ENCODE measurements at regions not wholly inside any gene's neighbourhood (a gene's known extent, or its start where the extent isn't known, plus 50 kb on each side); places are given as distances from the start of the nearest gene placed in this dataset.

DNA sequence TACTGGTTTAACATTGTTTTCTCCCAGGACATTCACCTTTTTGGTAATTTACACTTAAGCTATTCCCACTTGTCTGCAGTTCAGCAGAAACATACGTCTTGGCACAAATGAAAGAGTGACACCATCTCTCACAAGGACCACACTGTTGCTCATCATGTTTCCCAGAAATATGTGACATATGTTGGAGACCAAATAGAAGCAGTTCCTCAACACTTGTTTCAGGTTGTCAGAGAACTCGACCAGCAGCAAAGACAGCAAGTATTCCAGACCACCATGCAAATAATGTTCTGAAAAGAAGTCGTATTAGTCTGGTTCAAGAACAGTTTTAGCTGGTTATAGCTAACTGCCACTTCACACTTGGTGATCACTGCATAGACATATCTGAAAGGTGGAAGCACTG, 81.3 kb upstream of the KLF6 start:
- no peak for TF ChIP-seq CTCF (IDR thresholded peaks at IDR 0.05)
- no peak for TF ChIP-seq POLR2A (IDR thresholded peaks at IDR 0.05)
- no peak for TF ChIP-seq EP300 (IDR thresholded peaks at IDR 0.05)
- TF ChIP-seq POLR2AphosphoS5 (IDR thresholded peaks at IDR 0.05) = no peak
